ENCODE measurements at regions not wholly inside any gene's neighbourhood (a gene's known extent, or its start where the extent isn't known, plus 50 kb on each side); places are given as distances from the start of the nearest gene placed in this dataset.

GRCh38 chr13:59477011-59477410, 686.7 kb downstream of the DIAPH3 start:
- no peak for DNase-seq

- no peak for DNase-seq
These were observed 684.8 kb downstream of the DIAPH3 start for GRCh38 chr13:59478908-59479307.

GRCh38 chr13:59479629-59480028, 684.1 kb downstream of the DIAPH3 start:
- DNase-seq: peak; percentile 87

- no peak for DNase-seq
These were observed 683.1 kb downstream of the DIAPH3 start for GRCh38 chr13:59480396-59481259.

- DNase-seq: peak; percentile 67
These were observed 680.1 kb downstream of the DIAPH3 start for GRCh38 chr13:59483501-59484145.

GRCh38 chr13:59487883-59488282, 675.8 kb downstream of the DIAPH3 start:
- no peak for DNase-seq

- DNase-seq: no peak
These were observed 675.3 kb downstream of the DIAPH3 start for GRCh38 chr13:59488436-59488835.

- DNase-seq: no peak
These were observed 673.1 kb downstream of the DIAPH3 start for GRCh38 chr13:59490651-59491050.

- no peak for DNase-seq
These were observed 671.6 kb downstream of the DIAPH3 start for GRCh38 chr13:59492030-59492636.

- DNase-seq: no peak
These were observed 670.2 kb downstream of the DIAPH3 start for GRCh38 chr13:59493436-59493965.

GRCh38 chr13:59494151-59494550, 669.6 kb downstream of the DIAPH3 start:
- DNase-seq: no peak

GRCh38 chr13:59494560-59494970, 669.2 kb downstream of the DIAPH3 start:
- no peak for DNase-seq

- DNase-seq: no peak
These were observed 668.4 kb downstream of the DIAPH3 start for GRCh38 chr13:59495299-59495698.

- DNase-seq: no peak
These were observed 667.7 kb downstream of the DIAPH3 start for GRCh38 chr13:59495936-59496512.

- DNase-seq: no peak
These were observed 666.0 kb downstream of the DIAPH3 start for GRCh38 chr13:59497621-59498247.

- no peak for DNase-seq
These were observed 662.7 kb downstream of the DIAPH3 start for GRCh38 chr13:59501004-59501403.

GRCh38 chr13:59504407-59504806, 659.3 kb downstream of the DIAPH3 start:
- DNase-seq: no peak

GRCh38 chr13:59510386-59510785, 653.3 kb downstream of the DIAPH3 start:
- DNase-seq: no peak

- no peak for DNase-seq
These were observed 650.0 kb downstream of the DIAPH3 start for GRCh38 chr13:59513686-59514085.

- no peak for DNase-seq
These were observed 649.4 kb downstream of the DIAPH3 start for GRCh38 chr13:59514316-59514715.

- no peak for DNase-seq
These were observed 643.9 kb downstream of the DIAPH3 start for GRCh38 chr13:59519819-59520218.

- DNase-seq: no peak
These were observed 642.2 kb downstream of the DIAPH3 start for GRCh38 chr13:59521549-59521948.

GRCh38 chr13:59522652-59523051, 641.1 kb downstream of the DIAPH3 start:
- DNase-seq: no peak

Data from islet precursor cell (in vitro differentiated cells).